ENCODE measurements at regions not wholly inside any gene's neighbourhood (a gene's known extent, or its start where the extent isn't known, plus 50 kb on each side); places are given as distances from the start of the nearest gene placed in this dataset.
A peak's percentile ranks its signal among the peaks of the same experiment; 100 is the strongest.

DNA sequence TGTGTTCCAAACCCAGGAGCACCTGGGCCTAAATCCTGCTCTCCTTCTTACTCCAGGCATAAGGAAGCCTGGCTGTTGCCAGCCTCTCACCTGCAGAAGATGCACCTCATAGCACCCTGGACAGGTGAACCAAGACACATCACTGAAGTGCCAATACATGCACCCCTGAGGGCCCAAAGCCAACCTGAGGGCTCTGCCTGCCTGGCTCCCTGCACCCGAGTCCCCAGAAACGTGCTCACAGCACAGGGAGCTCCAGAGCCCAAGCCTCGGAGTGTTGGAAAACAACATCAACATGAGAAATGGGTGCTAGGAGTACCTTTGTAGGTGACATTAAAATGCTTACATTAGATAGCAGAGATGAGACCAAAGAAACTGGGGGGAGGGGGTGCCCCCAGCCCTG is 96.3 kb upstream of the RAB6C start:
- Histone ChIP-seq H3K9me3 (no peaks in the 10 kb centered on the region), H3K27ac (no peak overlapping the region), H3K36me3 (no peaks in the 10 kb centered on the region), H3K4me1 (no peaks in the 10 kb centered on the region), H3K4me3 (no peak overlapping the region), H3K27me3 (no peaks in the 10 kb centered on the region)
- DNase-seq (ENCODE audit: low spot score in 2 of 2) = peak in 1 of 2 donors; percentile 54
- intact Hi-C loops (cut with DNase I) = no loop called here
- TF ChIP-seq CTCF (IDR thresholded peaks at IDR 0.05) = no peak

GRCh38 chr2:129884221-129884786 is 95.2 kb upstream of the RAB6C start:
- Histone ChIP-seq H3K9me3 (no peaks in the 10 kb centered on the region), H3K36me3 (no peaks in the 10 kb centered on the region), H3K27ac (no peak overlapping the region), H3K4me1 (no peaks in the 10 kb centered on the region), H3K27me3 (no peaks in the 10 kb centered on the region), H3K4me3 (no peak overlapping the region)
- intact Hi-C loops (cut with DNase I) = no loop called here
- DNase-seq (ENCODE audit: low spot score in 2 of 2) = peak in 1 of 2 donors; percentile 27
- no peak for TF ChIP-seq CTCF (IDR thresholded peaks at IDR 0.05)

- Histone ChIP-seq H3K36me3 (no peaks in the 10 kb centered on the region), H3K27me3 (no peaks in the 10 kb centered on the region), H3K4me3 (no peak overlapping the region), H3K4me1 (no peaks in the 10 kb centered on the region), H3K27ac (no peak overlapping the region), H3K9me3 (no peaks in the 10 kb centered on the region)
- TF ChIP-seq CTCF (IDR thresholded peaks at IDR 0.05) = no peak
- intact Hi-C loops (cut with DNase I) = no loop called here
- peak in 1 of 2 donors; percentile 40 for DNase-seq (ENCODE audit: low spot score in 2 of 2)
Measured at GRCh38 chr2:129885735-129886134, 93.7 kb upstream of the RAB6C start.

DNA sequence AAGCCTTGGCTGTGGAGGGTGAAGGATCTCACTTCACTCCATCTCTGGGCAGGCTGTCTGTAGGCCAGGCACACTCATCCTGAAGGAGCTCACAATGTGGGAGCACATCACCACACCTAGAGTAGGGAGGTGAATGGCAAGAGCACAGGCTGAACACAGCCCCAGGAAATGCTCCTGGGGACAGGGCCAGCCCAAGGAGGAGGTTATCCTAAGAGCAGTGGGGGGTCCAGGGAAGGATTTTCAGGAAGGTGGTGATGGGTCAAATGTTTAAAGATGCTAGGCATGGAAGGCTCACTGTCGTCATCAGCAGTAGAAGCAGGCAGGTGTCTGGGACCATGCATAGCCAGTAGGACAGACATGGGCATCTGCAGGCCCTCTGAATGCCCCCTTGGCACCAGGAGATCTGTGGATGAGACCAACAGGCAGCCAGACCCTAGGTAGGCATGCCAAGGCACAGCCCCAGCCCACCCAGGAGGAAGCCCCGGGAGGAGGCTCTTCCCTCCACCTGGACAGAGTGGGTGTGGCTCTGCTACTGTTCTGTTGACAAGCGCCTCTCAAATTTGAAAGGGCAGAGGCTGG is 91.7 kb upstream of the RAB6C start:
- H3K36me3 ChIP-seq = no peaks in the 10 kb centered on the region
- no peaks in the 10 kb centered on the region for H3K4me1 ChIP-seq
- H3K27me3 ChIP-seq = no peaks in the 10 kb centered on the region
- no peaks in the 10 kb centered on the region for H3K9me3 ChIP-seq
- intact Hi-C loops (cut with DNase I) = no loop called here
- TF ChIP-seq CTCF (IDR thresholded peaks at IDR 0.05) = no peak
- no peak overlapping the region for H3K27ac ChIP-seq
- no peak overlapping the region for H3K4me3 ChIP-seq
- DNase-seq (ENCODE audit: low spot score in 2 of 2) = peak in 1 of 2 donors; percentile 16

GRCh38 chr2:129888461-129888860 is 91.0 kb upstream of the RAB6C start:
- Histone ChIP-seq H3K27ac (no peak overlapping the region), H3K9me3 (no peaks in the 10 kb centered on the region), H3K4me1 (no peaks in the 10 kb centered on the region), H3K4me3 (no peak overlapping the region), H3K27me3 (no peaks in the 10 kb centered on the region), H3K36me3 (no peaks in the 10 kb centered on the region)
- DNase-seq (ENCODE audit: low spot score in 2 of 2) = peak in 1 of 2 donors; percentile 31
- no peak for TF ChIP-seq CTCF (IDR thresholded peaks at IDR 0.05)
- intact Hi-C loops (cut with DNase I) = no loop called here
